Endothelial cell of umbilical vein (primary cell): ENCODE measurements at regions not wholly inside any gene's neighbourhood (a gene's known extent, or its start where the extent isn't known, plus 50 kb on each side); places are given as distances from the start of the nearest gene placed in this dataset.

Experiments
- BruUV-seq: library from RNA; stranded (reverse); fragments of 400-500 nt; replicated peaks from 2 replicates; lab custom pipeline; 2021; lab: Mats Ljungman, UMichigan
- CTCF ChIA-PET: fragments of 300-600, 350-600 bp; sonication (Branson Sonifier 250); formaldehyde crosslinking; loops from one replicate; lab custom pipeline; 2021; ENCODE audit warnings: antibody characterized with exemption, inconsistent platforms; lab: Charles Lee
- POLR2A ChIA-PET: fragments of 300-600, 350-600 bp; sonication (Branson Sonifier 250); formaldehyde crosslinking; loops from one replicate; lab custom pipeline; 2021; ENCODE audit warnings: antibody characterized with exemption, inconsistent platforms; lab: Charles Lee
- DNase-seq: peaks from one replicate; pipeline ENCODE4 v3.0.0-alpha.2; 2011; ENCODE audit warnings: low read depth, low spot score
- FAIRE-seq: peaks from 2 replicates; lab custom pipeline; 2011; peaks lifted over from hg19 to GRCh38; lab: Jason Lieb, UNC
- H2AFZ ChIP-seq: 2 replicates; pipeline ENCODE4 v1.6.0; 2012; ENCODE audit warnings: low read depth, low read length, control low read depth, inconsistent platforms
- H3K27ac ChIP-seq: 2 replicates; pipeline ENCODE4 v1.5.1; 2011; ENCODE audit warnings: low read depth, mild to moderate bottlenecking, control low read depth, low read length, moderate library complexity; ENCODE audit not compliant: insufficient read depth
- H3K27me3 ChIP-seq, 2 experiments: 2 replicates each; pipeline versions ENCODE4 v1.6.0 to v1.6.1; 2011; ENCODE audit warnings: low read length in 2 of 2, mixed read lengths in 1 of 2; ENCODE audit not compliant: control insufficient read depth in 2 of 2, insufficient read depth in 2 of 2
- H3K36me3 ChIP-seq, 2 experiments: 2 replicates in 1 of 2; 3 replicates in 1 of 2; pipeline ENCODE4 v1.5.1; 2011; ENCODE audit warnings: low read length in 2 of 2, mild to moderate bottlenecking in 1 of 2, moderate library complexity in 1 of 2; ENCODE audit not compliant: control insufficient read depth in 2 of 2, insufficient read depth in 2 of 2; ENCODE audit errors: extremely low read depth in 1 of 2
- H3K4me1 ChIP-seq: 3 replicates; pipeline ENCODE4 v1.5.1; 2011; ENCODE audit warnings: mild to moderate bottlenecking, low read length; ENCODE audit not compliant: control insufficient read depth, insufficient read depth; ENCODE audit errors: extremely low read depth
- H3K4me2 ChIP-seq: 2 replicates; pipeline ENCODE4 v1.6.1; 2011; ENCODE audit warnings: low read length, control low read depth, mixed read lengths; ENCODE audit not compliant: insufficient read depth
- H3K4me3 ChIP-seq, 3 experiments: fragments of 200-600 bp in 1 of 3; sonication (generic), shearing (Covaris generic) in 1 of 3; replicated peaks in 1 of 3; 2 replicates each; pipeline ENCODE4 v1.5.1; 2011 to 2016; ENCODE audit warnings: control low read depth in 3 of 3, low read length in 3 of 3, mild to moderate bottlenecking in 2 of 3, inconsistent platforms in 1 of 3, low read depth in 1 of 3, moderate library complexity in 1 of 3; ENCODE audit not compliant: insufficient read depth in 1 of 3
- H3K79me2 ChIP-seq: 2 replicates; pipeline ENCODE4 v1.6.0; 2012; ENCODE audit warnings: low read length, inconsistent platforms; ENCODE audit not compliant: control insufficient read depth, insufficient read depth
- H3K9ac ChIP-seq: replicated peaks from 2 replicates; pipeline ENCODE3; 2011; ENCODE audit warnings: low read length, control low read depth; ENCODE audit not compliant: insufficient read depth; ENCODE audit errors: extremely low read depth
- H3K9me1 ChIP-seq: replicated peaks from 3 replicates; pipeline ENCODE4 v1.6.0; 2011; ENCODE audit warnings: mild to moderate bottlenecking, low read length; ENCODE audit not compliant: control insufficient read depth, insufficient read depth; ENCODE audit errors: extremely low read depth
- H3K9me3 ChIP-seq: replicated peaks from 2 replicates; pipeline ENCODE4 v1.5.1; 2012; ENCODE audit warnings: low read length, inconsistent platforms; ENCODE audit not compliant: control insufficient read depth, insufficient read depth
- H4K20me1 ChIP-seq: replicated peaks from 2 replicates; pipeline ENCODE3; 2011; ENCODE audit warnings: mild to moderate bottlenecking, low read length; ENCODE audit not compliant: control insufficient read depth, insufficient read depth; ENCODE audit errors: extremely low read depth
- CTCF ChIP-seq, 2 donors: IDR thresholded peaks; 1 replicate in 1 of 2; 2 replicates in 1 of 2; pipeline ENCODE4 v1.5.1; 2011; ENCODE audit warnings: low read length in 2 of 2, mild to moderate bottlenecking in 2 of 2, moderate library complexity in 2 of 2, control low read depth in 1 of 2, inconsistent platforms in 1 of 2, low read depth in 1 of 2; ENCODE audit not compliant: insufficient read depth in 1 of 2; ENCODE audit errors: extremely low read depth in 1 of 2
- EZH2 ChIP-seq: IDR thresholded peaks from 2 replicates; pipeline ENCODE4 v1.6.1; 2012; ENCODE audit warnings: borderline replicate concordance, low read depth, mild to moderate bottlenecking, moderate library complexity, low read length, inconsistent platforms; ENCODE audit not compliant: severe bottlenecking
- FOS ChIP-seq: IDR thresholded peaks from 2 replicates; pipeline ENCODE4 v1.6.1; 2011; ENCODE audit warnings: mild to moderate bottlenecking, low read length, moderate library complexity, borderline replicate concordance; ENCODE audit not compliant: insufficient read depth
- JUN ChIP-seq: IDR thresholded peaks from 2 replicates; pipeline ENCODE4 v1.6.1; 2011; ENCODE audit warnings: borderline replicate concordance, low read depth; ENCODE audit not compliant: insufficient read length, insufficient read depth
- POLR2A ChIP-seq: IDR thresholded peaks from 2 replicates; pipeline ENCODE4 v1.6.1; 2012; ENCODE audit warnings: low read depth, mild to moderate bottlenecking, control low read depth, low read length
- POLR2AphosphoS5 ChIP-seq: IDR thresholded peaks from 2 replicates; pipeline ENCODE4 v1.6.1; 2012; ENCODE audit warnings: low read depth, mild to moderate bottlenecking, control low read depth, low read length, moderate library complexity; ENCODE audit not compliant: insufficient read depth
- dilution Hi-C: fragments of 300-500 bp; cut with MboI; formaldehyde crosslinking; loops from one replicate; pipeline ENCODE4 v1.15.0; 2019; ENCODE audit warnings: low sequenced_read_pairs; ENCODE audit not compliant: extremely low pct_ligation_motif_present
- intact Hi-C: fragments of 100-400 bp; cut with micrococcal nuclease; formaldehyde crosslinking; loops from one replicate; pipeline ENCODE4 v1.10.0; 2022

GRCh38 chr3:144552346-144553057, 580.9 kb downstream of the DIPK2A start:
- ChIA-PET POLR2A (no interaction called here), CTCF (no interaction called here)
- no peak overlapping the region for H3K4me3 ChIP-seq
- no peaks in the 10 kb centered on the region for H3K9me3 ChIP-seq
- no peak overlapping the region for H3K9ac ChIP-seq
- no peak overlapping the region for H2AFZ ChIP-seq
- H3K27me3 ChIP-seq: no peaks in the 10 kb centered on the region
- H3K27ac ChIP-seq: no peak overlapping the region
- dilution Hi-C loops (no loop called here), intact Hi-C loops (no loop called here)
- no TSS peak for BruUV-seq
- no peaks in the 10 kb centered on the region for H3K4me1 ChIP-seq
- no peak for DNase-seq
- no peak for TF ChIP-seq EZH2
- FAIRE-seq: no peak
- H4K20me1 ChIP-seq: no peaks in the 10 kb centered on the region
- H3K9me1 ChIP-seq: no peaks in the 10 kb centered on the region
- no peak overlapping the region for H3K4me2 ChIP-seq
- no peaks in the 10 kb centered on the region for H3K79me2 ChIP-seq
- no peaks in the 10 kb centered on the region for H3K36me3 ChIP-seq

- ChIA-PET POLR2A (no interaction called here), CTCF (no interaction called here)
- H3K4me1 ChIP-seq: no peaks in the 10 kb centered on the region
- no peaks in the 10 kb centered on the region for H3K9me1 ChIP-seq
- H3K4me3 ChIP-seq: no peak overlapping the region
- no peak for FAIRE-seq
- H3K36me3 ChIP-seq: no peaks in the 10 kb centered on the region
- no TSS peak for BruUV-seq
- TF ChIP-seq CTCF (IDR thresholded peaks at IDR 0.05; ENCODE audit: extremely low read depth in 1 of 2, insufficient read depth in 1 of 2, low read depth in 1 of 2, low read length in 2 of 2) (no peak), POLR2AphosphoS5 (no peak), FOS (no peak), POLR2A (no peak), JUN (no peak)
- H3K27ac ChIP-seq: no peak overlapping the region
- no peak overlapping the region for H3K4me2 ChIP-seq
- no peak for DNase-seq
- H3K9ac ChIP-seq: no peak overlapping the region
- H2AFZ ChIP-seq: no peak overlapping the region
- H3K27me3 ChIP-seq: no peaks in the 10 kb centered on the region
- intact Hi-C loops (no loop called here), dilution Hi-C loops (no loop called here)
- no peaks in the 10 kb centered on the region for H3K9me3 ChIP-seq
- no peaks in the 10 kb centered on the region for H4K20me1 ChIP-seq
- no peaks in the 10 kb centered on the region for H3K79me2 ChIP-seq
Measured at GRCh38 chr3:144553301-144553700, 581.7 kb downstream of the DIPK2A start.
